OCI-LY7 (cell line): ENCODE measurements at regions not wholly inside any gene's neighbourhood (a gene's known extent, or its start where the extent isn't known, plus 50 kb on each side); places are given as distances from the start of the nearest gene placed in this dataset.

Experiments used
- BruUV-seq: library from RNA; stranded (reverse); fragments of 400-500 nt; replicated peaks from 2 replicates; lab custom pipeline; 2021; lab: Mats Ljungman, UMichigan
- CTCF ChIA-PET: fragments of 300-600 bp; sonication (Branson Sonifier 250); formaldehyde crosslinking; loops from one replicate; lab custom pipeline; 2022; ENCODE audit warnings: antibody characterized with exemption; ENCODE audit not compliant: unreplicated experiment; lab: Charles Lee
- POLR2A ChIA-PET: fragments of 300-600 bp; sonication (Branson Sonifier 250); formaldehyde crosslinking; loops from one replicate; lab custom pipeline; 2022; ENCODE audit warnings: antibody characterized with exemption; lab: Charles Lee
- DNase-seq: peaks from one replicate; pipeline ENCODE4 v3.0.0-alpha.2; 2015; ENCODE audit warnings: low spot score
- H2AFZ ChIP-seq: fragments of 200-600 bp; sonication (generic), shearing (Covaris generic); 2 replicates; pipeline ENCODE4 v1.6.1; 2014; ENCODE audit warnings: mild to moderate bottlenecking, antibody characterized with exemption, low read length, moderate library complexity
- H3K27ac ChIP-seq: fragments of 200-600 bp; sonication (generic); 2 replicates; pipeline ENCODE4 v1.5.1; 2014; ENCODE audit warnings: mixed run types, low read depth, mild to moderate bottlenecking, moderate library complexity, low read length, inconsistent platforms; ENCODE audit not compliant: poor library complexity, severe bottlenecking
- H3K36me3 ChIP-seq: fragments of 200-600 bp; sonication (generic); 2 replicates; pipeline ENCODE4 v1.6.1; 2014; ENCODE audit warnings: mild to moderate bottlenecking, antibody characterized with exemption, low read length, moderate library complexity, mixed read lengths; ENCODE audit not compliant: insufficient read depth
- H3K4me1 ChIP-seq: fragments of 200-600 bp; sonication (generic); 2 replicates; pipeline ENCODE4 v1.5.1; 2014; ENCODE audit warnings: mild to moderate bottlenecking, low read length; ENCODE audit not compliant: insufficient read depth, poor library complexity, severe bottlenecking
- H3K4me2 ChIP-seq: fragments of 200-600 bp; sonication (generic); 2 replicates; pipeline ENCODE4 v1.6.1; 2014; ENCODE audit warnings: mild to moderate bottlenecking, low read length
- H3K4me3 ChIP-seq: fragments of 200-600 bp; sonication (generic); 2 replicates; pipeline ENCODE4 v1.5.1; 2014; ENCODE audit warnings: mild to moderate bottlenecking, low read depth, low read length; ENCODE audit not compliant: poor library complexity, severe bottlenecking
- H3K79me2 ChIP-seq: fragments of 200-600 bp; sonication (generic); 2 replicates; pipeline ENCODE4 v1.6.1; 2016; ENCODE audit warnings: low read depth, mild to moderate bottlenecking, low read length, moderate library complexity, mixed read lengths; ENCODE audit not compliant: insufficient read depth
- H3K9me2 ChIP-seq: fragments of 200-600 bp; sonication (generic); 2 replicates; pipeline ENCODE4 v1.6.1; 2016; ENCODE audit warnings: mild to moderate bottlenecking, low read length, mixed read lengths; ENCODE audit not compliant: insufficient read depth
- H3K9me3 ChIP-seq: fragments of 200-600 bp; sonication (generic); 2 replicates; pipeline ENCODE4 v1.6.1; 2014; ENCODE audit warnings: mild to moderate bottlenecking, mixed run types, low read length, mixed read lengths
- H4K20me1 ChIP-seq: fragments of 200-600 bp; sonication (generic); 2 replicates; pipeline ENCODE4 v1.6.1; 2014; ENCODE audit warnings: mild to moderate bottlenecking, antibody characterized with exemption, low read length, moderate library complexity, mixed read lengths; ENCODE audit not compliant: insufficient read depth
- CTCF ChIP-seq: fragments of 200-600 bp; sonication (generic); conservative IDR thresholded peaks from 2 replicates; pipeline ENCODE4 v1.5.1; 2014; ENCODE audit warnings: mild to moderate bottlenecking, antibody characterized with exemption, low read length, moderate library complexity, mixed read lengths
- EZH2phosphoT487 ChIP-seq: fragments of 200-600 bp; sonication (generic); IDR thresholded peaks from 2 replicates; pipeline ENCODE4 v1.6.1; 2018; ENCODE audit warnings: low read depth, borderline replicate concordance, mild to moderate bottlenecking, mixed run types, antibody characterized with exemption, low read length, moderate library complexity, mixed read lengths
- intact Hi-C: fragments of 100-400 bp; cut with micrococcal nuclease; formaldehyde crosslinking; loops from one replicate; pipeline ENCODE4 v1.10.0; 2022; ENCODE audit not compliant: unreplicated experiment

DNA sequence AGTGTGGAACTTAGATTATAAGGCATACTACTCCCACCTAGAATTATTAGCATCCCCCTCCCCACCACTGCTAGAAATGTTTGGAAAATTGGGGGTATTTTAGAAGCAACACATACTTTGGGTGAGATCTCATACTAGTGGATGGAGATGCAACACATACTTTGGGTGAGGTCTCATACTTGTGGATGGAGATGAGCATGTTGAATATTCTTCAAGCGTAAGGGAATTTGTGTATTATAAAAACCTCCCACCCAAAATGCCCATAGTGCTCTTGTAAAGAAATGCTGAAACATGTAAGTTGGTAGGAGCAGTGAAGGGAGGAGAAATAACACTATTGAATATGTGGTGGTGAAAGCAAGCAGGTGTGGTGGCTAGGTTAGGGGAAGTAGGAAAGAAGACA, 124.0 kb upstream of the EPHA3 start:
- Histone ChIP-seq H3K4me3 (no peak overlapping the region), H4K20me1 (no peaks in the 10 kb centered on the region), H3K9me3 (no peaks in the 10 kb centered on the region), H3K36me3 (no peaks in the 10 kb centered on the region), H3K27ac (no peak overlapping the region), H3K4me1 (no peaks in the 10 kb centered on the region), H2AFZ (no peak overlapping the region), H3K4me2 (no peak overlapping the region), H3K79me2 (no peaks in the 10 kb centered on the region), H3K9me2 (no peaks in the 10 kb centered on the region)
- ChIA-PET CTCF (no interaction called here), POLR2A (no interaction called here)
- TF ChIP-seq CTCF (no peak), EZH2phosphoT487 (no peak)
- intact Hi-C loops, result no loop called here
- no peak for DNase-seq
- no TSS peak for BruUV-seq

DNA sequence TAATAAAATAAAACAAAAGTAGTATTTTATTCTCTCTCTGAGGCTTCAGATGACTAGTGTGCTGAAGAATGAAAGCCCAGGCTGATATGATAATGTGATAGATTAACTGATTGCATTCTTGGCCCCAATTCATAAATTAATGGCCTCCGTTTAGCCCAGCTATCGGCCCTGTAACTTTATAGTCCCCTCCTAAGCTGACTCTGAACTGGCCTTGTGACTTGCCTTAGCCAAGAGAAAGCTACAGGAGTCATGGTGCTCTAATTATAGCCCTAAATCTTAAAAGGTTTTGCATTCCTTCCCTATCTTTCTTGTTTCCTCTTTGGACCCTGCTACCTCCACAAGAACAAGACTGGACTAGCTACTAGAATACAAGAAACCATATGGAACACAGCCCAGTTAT, 123.2 kb upstream of the EPHA3 start:
- no peaks in the 10 kb centered on the region for H3K79me2 ChIP-seq
- H3K9me2 ChIP-seq, result no peaks in the 10 kb centered on the region
- no peaks in the 10 kb centered on the region for H3K9me3 ChIP-seq
- ChIA-PET POLR2A (no interaction called here), CTCF (no interaction called here)
- no peaks in the 10 kb centered on the region for H3K36me3 ChIP-seq
- H3K4me1 ChIP-seq, result no peaks in the 10 kb centered on the region
- H2AFZ ChIP-seq, result no peak overlapping the region
- no peak overlapping the region for H3K27ac ChIP-seq
- H3K4me2 ChIP-seq, result no peak overlapping the region
- H4K20me1 ChIP-seq, result no peaks in the 10 kb centered on the region
- no peak overlapping the region for H3K4me3 ChIP-seq
- intact Hi-C loops, result no loop called here
- TF ChIP-seq CTCF (no peak), EZH2phosphoT487 (no peak)
- no peak for DNase-seq
- BruUV-seq, result no TSS peak

DNA sequence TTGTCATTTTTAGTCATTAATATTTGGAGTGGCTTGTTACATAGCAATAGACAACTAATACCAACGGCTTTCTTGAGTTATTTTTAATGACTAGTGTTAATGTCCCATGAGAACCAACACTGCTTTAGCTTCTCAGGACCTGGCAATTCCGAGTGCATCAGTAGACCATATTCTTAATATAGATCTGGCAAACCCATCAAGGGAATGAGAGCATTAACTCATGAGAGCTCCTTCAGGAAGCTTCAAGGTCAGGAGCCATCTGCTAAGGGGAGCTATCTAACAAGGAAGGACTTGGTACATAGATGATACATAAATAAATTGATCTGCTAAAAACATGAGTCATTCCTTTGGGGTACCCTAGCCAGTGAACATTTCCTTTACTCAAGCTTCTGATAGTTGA, 122.6 kb upstream of the EPHA3 start:
- DNase-seq, result no peak

More for the DNA sequence above, 122.6 kb upstream of the EPHA3 start:
- BruUV-seq, result no TSS peak
- POLR2A ChIA-PET, result interaction anchor here (0.6 kb wide), 1 partner anchor 132 kb away, joined by 3 read pairs; no protein-coding TSS in a partner anchor
- Histone ChIP-seq H3K36me3 (no peaks in the 10 kb centered on the region), H3K4me2 (no peak overlapping the region), H2AFZ (no peak overlapping the region), H3K27ac (no peak overlapping the region), H4K20me1 (no peaks in the 10 kb centered on the region), H3K4me3 (no peak overlapping the region), H3K9me2 (no peaks in the 10 kb centered on the region), H3K9me3 (no peaks in the 10 kb centered on the region), H3K79me2 (no peaks in the 10 kb centered on the region), H3K4me1 (no peaks in the 10 kb centered on the region)
- CTCF ChIA-PET, result no interaction called here
- TF ChIP-seq EZH2phosphoT487, result no peak
- TF ChIP-seq CTCF, result no peak
- intact Hi-C loops, result no loop called here
